H1 (cell line): ENCODE measurements at regions not wholly inside any gene's neighbourhood (a gene's known extent, or its start where the extent isn't known, plus 50 kb on each side); places are given as distances from the start of the nearest gene placed in this dataset.

Experiments used
- GABPA ChIP-seq: IDR thresholded peaks from 2 replicates; pipeline ENCODE4 v1.6.1; 2011; ENCODE audit warnings: mild to moderate bottlenecking, low read length, moderate library complexity, borderline replicate concordance; ENCODE audit not compliant: insufficient read depth
- POU5F1 ChIP-seq: IDR thresholded peaks from 2 replicates; pipeline ENCODE4 v1.6.1; 2011; ENCODE audit warnings: low read depth, mild to moderate bottlenecking, low read length, moderate library complexity

DNA sequence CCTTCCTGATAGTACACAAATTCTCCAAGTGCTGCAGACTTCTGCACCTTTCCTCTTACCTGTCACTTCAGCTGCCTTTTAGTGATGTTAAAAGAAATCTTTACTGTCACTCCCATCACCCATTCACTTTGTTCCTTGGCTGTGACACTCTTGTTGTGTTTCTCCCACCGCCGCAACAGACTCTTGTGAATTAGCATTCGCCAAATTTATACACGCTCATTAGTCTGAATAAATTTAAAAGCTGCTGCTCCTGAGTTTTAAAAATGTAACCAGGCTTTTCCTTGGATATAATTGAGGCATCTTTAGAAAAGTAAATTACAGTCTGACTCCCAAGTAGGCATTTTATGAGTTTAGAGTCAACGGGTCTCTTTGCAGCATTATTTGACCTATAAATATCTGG, 1197.9 kb downstream of the BCL11B start (continued):
- TF ChIP-seq POU5F1 (no peak), GABPA (no peak)
- TF ChIP-seq, all 59 proteins: peak for 0
